ENCODE measurements at regions not wholly inside any gene's neighbourhood (a gene's known extent, or its start where the extent isn't known, plus 50 kb on each side); places are given as distances from the start of the nearest gene placed in this dataset.

DNA sequence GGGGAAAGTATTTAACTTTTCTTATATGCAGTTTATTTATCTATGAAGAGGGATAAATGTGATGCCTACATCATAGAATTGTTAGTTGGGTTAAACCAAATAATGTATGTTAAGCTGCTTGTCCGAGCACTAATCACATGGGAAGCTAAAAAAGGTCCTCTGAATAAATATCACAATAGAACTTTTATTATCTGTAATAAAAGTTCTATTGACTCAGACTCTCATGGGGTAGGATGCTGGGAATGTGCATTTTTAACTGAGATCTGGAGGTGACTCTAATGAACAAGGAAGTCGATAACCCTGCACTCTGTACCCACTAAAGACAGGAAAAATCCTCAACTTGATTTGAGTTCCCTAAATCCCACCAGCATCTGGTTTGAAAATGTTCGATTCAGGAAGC, 205.9 kb upstream of the IL12B start:
- TF ChIP-seq CTCF (IDR thresholded peaks at IDR 0.05) (no peak), POLR2A (IDR thresholded peaks at IDR 0.05) (no peak)
